ENCODE measurements at regions not wholly inside any gene's neighbourhood (a gene's known extent, or its start where the extent isn't known, plus 50 kb on each side); places are given as distances from the start of the nearest gene placed in this dataset.

GRCh38 chr1:29698033-29698432, 461.7 kb downstream of the PTPRU start:
- Histone ChIP-seq H3K9me3 (ENCODE audit: control insufficient read depth, insufficient read depth, low read length) (no peaks in the 10 kb centered on the region), H3K4me3 (ENCODE audit: low read length) (no peak overlapping the region), H3K9me2 (replicated peaks; ENCODE audit: control insufficient read depth, low read length) (no peaks in the 10 kb centered on the region), H3K79me2 (ENCODE audit: control insufficient read depth, low read length) (no peaks in the 10 kb centered on the region), H3K4me1 (ENCODE audit: control insufficient read depth, low read length) (peaks cover 6% of the 10 kb centered on the region; the same call in 1 of the 2 replicates), H3K4me2 (ENCODE audit: low read length) (no peak overlapping the region), H3F3A (ENCODE audit: control insufficient read depth, insufficient read depth) (no peaks in the 10 kb centered on the region), H3K36me3 (ENCODE audit: control insufficient read depth, low read length) (no peaks in the 10 kb centered on the region), H3K27me3 (ENCODE audit: control insufficient read depth, low read length) (peaks cover 4% of the 10 kb centered on the region; the same call in 1 of the 2 replicates), H3K27ac (ENCODE audit: low read depth, low read length) (no peak overlapping the region), H4K20me1 (ENCODE audit: control insufficient read depth, insufficient read depth, low read depth, low read length) (no peaks in the 10 kb centered on the region)
- peak; percentile 16 for TF ChIP-seq CTCF (IDR thresholded peaks at IDR 0.05; ENCODE audit: low read depth, low read length, poor library complexity, severe bottlenecking)
- TF ChIP-seq EZH2phosphoT487 (IDR thresholded peaks at IDR 0.05; ENCODE audit: borderline replicate concordance, low read length), result no peak

GRCh38 chr1:29697391-29697780, 461.1 kb downstream of the PTPRU start:
- Histone ChIP-seq H3K36me3 (ENCODE audit: control insufficient read depth, low read length) (no peaks in the 10 kb centered on the region), H3K4me3 (ENCODE audit: low read length) (no peak overlapping the region), H3K9me3 (ENCODE audit: control insufficient read depth, insufficient read depth, low read length) (no peaks in the 10 kb centered on the region), H3K4me2 (ENCODE audit: low read length) (no peak overlapping the region), H3F3A (ENCODE audit: control insufficient read depth, insufficient read depth) (no peaks in the 10 kb centered on the region), H4K20me1 (ENCODE audit: control insufficient read depth, insufficient read depth, low read depth, low read length) (no peaks in the 10 kb centered on the region), H3K27ac (ENCODE audit: low read depth, low read length) (no peak overlapping the region), H3K9me2 (replicated peaks; ENCODE audit: control insufficient read depth, low read length) (no peaks in the 10 kb centered on the region), H3K79me2 (ENCODE audit: control insufficient read depth, low read length) (no peaks in the 10 kb centered on the region), H3K27me3 (ENCODE audit: control insufficient read depth, low read length) (peaks cover 4% of the 10 kb centered on the region; the same call in 1 of the 2 replicates), H3K4me1 (ENCODE audit: control insufficient read depth, low read length) (peaks cover 11% of the 10 kb centered on the region)
- TF ChIP-seq EZH2phosphoT487 (IDR thresholded peaks at IDR 0.05; ENCODE audit: borderline replicate concordance, low read length), result no peak
- TF ChIP-seq CTCF (IDR thresholded peaks at IDR 0.05; ENCODE audit: low read depth, low read length, poor library complexity, severe bottlenecking), result no peak

GRCh38 chr1:29696656-29697390, 460.5 kb downstream of the PTPRU start:
- H4K20me1 ChIP-seq (ENCODE audit: control insufficient read depth, insufficient read depth, low read depth, low read length), result no peaks in the 10 kb centered on the region
- 0 out of 2 replicates have a peak, but pooled peaks cover 4% of the 10 kb centered on the region for H3K27me3 ChIP-seq (ENCODE audit: control insufficient read depth, low read length)
- no peak overlapping the region for H3K27ac ChIP-seq (ENCODE audit: low read depth, low read length)
- no peaks in the 10 kb centered on the region for H3F3A ChIP-seq (ENCODE audit: control insufficient read depth, insufficient read depth)
- no peaks in the 10 kb centered on the region for H3K79me2 ChIP-seq (ENCODE audit: control insufficient read depth, low read length)
- H3K9me2 ChIP-seq (replicated peaks; ENCODE audit: control insufficient read depth, low read length), result no peaks in the 10 kb centered on the region
- no peak overlapping the region for H3K4me2 ChIP-seq (ENCODE audit: low read length)
- H3K9me3 ChIP-seq (ENCODE audit: control insufficient read depth, insufficient read depth, low read length), result no peaks in the 10 kb centered on the region
- no peaks in the 10 kb centered on the region for H3K36me3 ChIP-seq (ENCODE audit: control insufficient read depth, low read length)
- TF ChIP-seq EZH2phosphoT487 (IDR thresholded peaks at IDR 0.05; ENCODE audit: borderline replicate concordance, low read length) (no peak), CTCF (IDR thresholded peaks at IDR 0.05; ENCODE audit: low read depth, low read length, poor library complexity, severe bottlenecking) (no peak)
- peaks cover 16% of the 10 kb centered on the region for H3K4me1 ChIP-seq (ENCODE audit: control insufficient read depth, low read length)
- H3K4me3 ChIP-seq (ENCODE audit: low read length), result no peak overlapping the region
